ENCODE measurements at regions not wholly inside any gene's neighbourhood (a gene's known extent, or its start where the extent isn't known, plus 50 kb on each side); places are given as distances from the start of the nearest gene placed in this dataset.
"Not testable (repeated sequence)": the region's sequence is repeated elsewhere in the genome, so short reads cannot be mapped to it uniquely, and the experiment has no call there.

- no peak for DNase-seq
- in situ Hi-C loops (cut with MboI; ENCODE audit: low pct_unique_long_range_greater_than_20kb, low sequenced_read_pairs), result loop anchor here (25.0 kb wide), 1 partner anchor 91 kb away; no protein-coding TSS in a partner anchor
These were observed 63.2 kb downstream of the NENF start for GRCh38 chr1:212495766-212496494.

GRCh38 chr1:212496682-212497081, 64.0 kb downstream of the NENF start:
- in situ Hi-C loops (cut with MboI; ENCODE audit: low pct_unique_long_range_greater_than_20kb, low sequenced_read_pairs), result loop anchor here (25.0 kb wide), 1 partner anchor 91 kb away; no protein-coding TSS in a partner anchor
- DNase-seq, result no peak

GRCh38 chr1:212497553-212497952, 64.8 kb downstream of the NENF start:
- no peak for DNase-seq
- in situ Hi-C loops (cut with MboI; ENCODE audit: low pct_unique_long_range_greater_than_20kb, low sequenced_read_pairs), result loop anchor here (25.0 kb wide), 1 partner anchor 90 kb away; no protein-coding TSS in a partner anchor

- peak; percentile 45 for DNase-seq
- in situ Hi-C loops (cut with MboI; ENCODE audit: low pct_unique_long_range_greater_than_20kb, low sequenced_read_pairs), result loop anchor here (25.0 kb wide), 1 partner anchor 89 kb away; no protein-coding TSS in a partner anchor
These were observed 65.7 kb downstream of the NENF start for GRCh38 chr1:212498283-212499040.

GRCh38 chr1:212500351-212500750, 67.6 kb downstream of the NENF start:
- in situ Hi-C loops (cut with MboI; ENCODE audit: low pct_unique_long_range_greater_than_20kb, low sequenced_read_pairs), result no loop called here

GRCh38 chr1:212500983-212501382, 68.3 kb downstream of the NENF start:
- in situ Hi-C loops (cut with MboI; ENCODE audit: low pct_unique_long_range_greater_than_20kb, low sequenced_read_pairs), result no loop called here
- DNase-seq, result no peak

More at GRCh38 chr1:212500351-212500750, 67.6 kb downstream of the NENF start:
- DNase-seq, result no peak

GRCh38 chr1:212503714-212504113, 71.0 kb downstream of the NENF start:
- no peak for DNase-seq
- in situ Hi-C loops (cut with MboI; ENCODE audit: low pct_unique_long_range_greater_than_20kb, low sequenced_read_pairs), result no loop called here

GRCh38 chr1:212504171-212504803, 71.6 kb downstream of the NENF start:
- in situ Hi-C loops (cut with MboI; ENCODE audit: low pct_unique_long_range_greater_than_20kb, low sequenced_read_pairs), result no loop called here
- DNase-seq, result no peak

- no peak for DNase-seq
- in situ Hi-C loops (cut with MboI; ENCODE audit: low pct_unique_long_range_greater_than_20kb, low sequenced_read_pairs), result no loop called here
These were observed 73.9 kb downstream of the NENF start for GRCh38 chr1:212506666-212507065.

- no peak for DNase-seq
- in situ Hi-C loops (cut with MboI; ENCODE audit: low pct_unique_long_range_greater_than_20kb, low sequenced_read_pairs), result no loop called here
These were observed 74.6 kb downstream of the NENF start for GRCh38 chr1:212507369-212507768.

- in situ Hi-C loops (cut with MboI; ENCODE audit: low pct_unique_long_range_greater_than_20kb, low sequenced_read_pairs), result no loop called here
- DNase-seq, result no peak
These were observed 80.3 kb downstream of the NENF start for GRCh38 chr1:212512816-212513559.

- in situ Hi-C loops (cut with MboI; ENCODE audit: low pct_unique_long_range_greater_than_20kb, low sequenced_read_pairs), result no loop called here
- no peak for DNase-seq
These were observed 80.9 kb downstream of the NENF start for GRCh38 chr1:212513586-212513985.

- DNase-seq, result no peak
- in situ Hi-C loops (cut with MboI; ENCODE audit: low pct_unique_long_range_greater_than_20kb, low sequenced_read_pairs), result no loop called here
These were observed 81.4 kb downstream of the NENF start for GRCh38 chr1:212514056-212514614.

- DNase-seq, result no peak
- in situ Hi-C loops (cut with MboI; ENCODE audit: low pct_unique_long_range_greater_than_20kb, low sequenced_read_pairs), result no loop called here
These were observed 82.1 kb downstream of the NENF start for GRCh38 chr1:212514782-212515181.

- DNase-seq, result no peak
- in situ Hi-C loops (cut with MboI; ENCODE audit: low pct_unique_long_range_greater_than_20kb, low sequenced_read_pairs), result no loop called here
These were observed 82.6 kb downstream of the NENF start for GRCh38 chr1:212515329-212515760.

GRCh38 chr1:212516012-212516411, 83.3 kb downstream of the NENF start:
- DNase-seq; in situ Hi-C loops (cut with MboI; ENCODE audit: low pct_unique_long_range_greater_than_20kb, low sequenced_read_pairs): not testable (repeated sequence)

GRCh38 chr1:212518188-212519054, 85.7 kb downstream of the NENF start:
- no peak for DNase-seq
- in situ Hi-C loops (cut with MboI; ENCODE audit: low pct_unique_long_range_greater_than_20kb, low sequenced_read_pairs), result no loop called here

- no peak for DNase-seq
- in situ Hi-C loops (cut with MboI; ENCODE audit: low pct_unique_long_range_greater_than_20kb, low sequenced_read_pairs), result no loop called here
These were observed 86.4 kb downstream of the NENF start for GRCh38 chr1:212519131-212519530.
